Activated B cell treated with CpG ODN at 0.5 μM for 24 hours (primary cell): ENCODE measurements at regions not wholly inside any gene's neighbourhood (a gene's known extent, or its start where the extent isn't known, plus 50 kb on each side); places are given as distances from the start of the nearest gene placed in this dataset.
"Not testable (repeated sequence)": the region's sequence is repeated elsewhere in the genome, so short reads cannot be mapped to it uniquely, and the experiment has no call there.

Source experiments
- ATAC-seq: fragments of 200-7000 bp; cut with Tn5 transposase; one replicate; pipeline ENCODE4 v1.10.0; 2021; ENCODE audit warnings: low read depth, mild to moderate bottlenecking, moderate library complexity
- CTCF ChIA-PET: fragments of 350-600 bp; sonication (Branson Sonifier 250); formaldehyde crosslinking; loops from one replicate; lab custom pipeline; 2021; ENCODE audit warnings: antibody characterized with exemption; lab: Charles Lee
- POLR2A ChIA-PET: fragments of 350-600 bp; sonication (Branson Sonifier 250); formaldehyde crosslinking; loops from one replicate; lab custom pipeline; 2021; ENCODE audit warnings: antibody characterized with exemption; lab: Charles Lee
- DNase-seq: peaks from one replicate; pipeline ENCODE4 v3.0.0; 2022
- H3K27ac Mint-ChIP-seq: one replicate; pipeline ENCODE4 v1.8.0; 2020; ENCODE audit warnings: mixed read lengths
- H3K27me3 Mint-ChIP-seq: one replicate; pipeline ENCODE4 v1.8.0; 2021; ENCODE audit warnings: mixed read lengths
- H3K36me3 Mint-ChIP-seq: one replicate; pipeline ENCODE4 v1.8.0; 2021; ENCODE audit warnings: low read depth, mixed read lengths
- H3K4me1 Mint-ChIP-seq: one replicate; pipeline ENCODE4 v1.8.0; 2021; ENCODE audit warnings: mixed read lengths
- H3K4me3 Mint-ChIP-seq: one replicate; pipeline ENCODE4 v1.8.0; 2020; ENCODE audit warnings: mild to moderate bottlenecking, mixed read lengths
- H3K9me3 Mint-ChIP-seq: one replicate; pipeline ENCODE4 v1.8.0; 2020; ENCODE audit warnings: mixed read lengths
- CTCF ChIP-seq: fragments of 200-600 bp; IDR thresholded peaks from one replicate; pipeline ENCODE4 v1.8.0; 2022; ENCODE audit warnings: antibody characterized with exemption, mild to moderate bottlenecking
- intact Hi-C: fragments of 100-400 bp; cut with micrococcal nuclease; formaldehyde crosslinking; loops from one replicate; pipeline ENCODE4 v1.15.1; 2024

DNA sequence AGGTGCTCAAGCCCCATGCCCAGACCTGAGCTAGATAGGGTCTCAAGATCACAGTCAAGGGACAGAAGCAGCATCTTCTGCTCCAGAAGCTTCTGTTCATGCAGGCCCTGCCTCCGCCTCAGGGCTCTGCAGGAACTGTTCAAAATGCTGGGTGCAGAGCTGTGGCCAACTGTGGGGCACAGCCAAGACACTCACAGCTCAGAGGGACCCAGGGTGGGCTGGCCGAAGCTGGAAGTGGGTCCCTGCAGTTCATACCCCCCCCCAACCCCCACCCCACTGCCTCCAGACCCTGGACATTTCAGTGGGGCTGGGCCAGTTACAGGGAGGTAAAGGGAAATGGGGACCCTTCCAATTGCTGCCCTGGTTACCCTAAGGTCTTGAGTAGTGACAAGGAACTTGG lies 129.0 kb downstream of the CRYBB2 start:
- ChIA-PET POLR2A (no interaction called here), CTCF (no interaction called here)
- intact Hi-C loops = no loop called here
- H3K27ac Mint-ChIP-seq = no peak overlapping the region
- H3K36me3 Mint-ChIP-seq = peaks cover 47% of the 10 kb centered on the region
- H3K27me3 Mint-ChIP-seq = no peaks in the 10 kb centered on the region
- H3K4me1 Mint-ChIP-seq = no peaks in the 10 kb centered on the region
- H3K4me3 Mint-ChIP-seq = no peak overlapping the region
- DNase-seq (no peak), ATAC-seq (no peak)
- TF ChIP-seq CTCF = no peak
- no peaks in the 10 kb centered on the region for H3K9me3 Mint-ChIP-seq

GRCh38 chr22:25348996-25349395 lies 129.6 kb downstream of the CRYBB2 start:
- H3K36me3 Mint-ChIP-seq = peaks cover 50% of the 10 kb centered on the region
- CTCF ChIA-PET, H3K27me3 Mint-ChIP-seq, POLR2A ChIA-PET, H3K27ac Mint-ChIP-seq, H3K9me3 Mint-ChIP-seq, H3K4me1 Mint-ChIP-seq, intact Hi-C loops, ATAC-seq, H3K4me3 Mint-ChIP-seq: not testable (repeated sequence)
- peak; percentile 9 for DNase-seq

GRCh38 chr22:25350551-25350971 lies 131.1 kb downstream of the CRYBB2 start:
- ChIA-PET CTCF (interaction anchor here (2.0 kb wide), 1 partner anchor 12 kb away, joined by 4 read pairs; no protein-coding TSS in a partner anchor), POLR2A (no interaction called here)
- H3K4me1 Mint-ChIP-seq = no peaks in the 10 kb centered on the region
- H3K9me3 Mint-ChIP-seq = no peaks in the 10 kb centered on the region
- DNase-seq (peak; percentile 12), ATAC-seq (no peak)
- H3K4me3 Mint-ChIP-seq = no peak overlapping the region
- no peaks in the 10 kb centered on the region for H3K27me3 Mint-ChIP-seq
- peaks cover 64% of the 10 kb centered on the region for H3K36me3 Mint-ChIP-seq
- H3K27ac Mint-ChIP-seq = no peak overlapping the region
- no peak for TF ChIP-seq CTCF
- intact Hi-C loops = no loop called here

DNA sequence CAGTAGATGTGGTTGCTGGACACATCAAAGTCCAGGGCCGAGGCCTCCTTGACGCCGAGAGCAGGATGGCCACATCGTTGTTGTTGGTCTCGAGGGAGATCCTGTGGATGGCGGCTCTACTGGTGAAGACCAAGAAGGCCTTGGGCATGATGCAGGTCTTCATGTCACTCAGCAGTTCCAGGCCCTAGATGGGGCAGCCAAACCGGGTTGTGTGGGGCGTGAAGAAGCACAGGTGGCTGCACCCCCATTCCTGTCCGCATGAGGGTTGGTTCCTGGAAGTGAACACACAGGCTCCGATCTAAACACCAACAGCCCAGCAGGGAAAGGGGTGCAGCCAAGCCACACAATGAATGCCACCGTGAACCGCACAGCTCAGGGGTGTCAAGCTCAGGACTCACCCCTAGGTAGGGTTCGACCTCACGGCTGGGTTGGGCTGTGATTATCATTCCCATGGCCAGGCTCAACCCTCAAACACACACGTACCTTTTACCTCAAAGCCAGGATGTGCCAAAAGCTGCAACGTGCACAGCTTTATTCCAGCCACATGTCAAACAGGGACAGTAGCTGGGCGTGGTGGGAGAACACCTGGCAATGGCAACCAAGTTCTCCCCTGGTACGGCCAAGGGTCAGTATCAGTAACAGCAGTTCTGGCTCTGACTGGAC lies 132.3 kb downstream of the CRYBB2 start:
- CTCF ChIA-PET = interaction anchor here (2.0 kb wide), 1 partner anchor 11 kb away, joined by 4 read pairs; no protein-coding TSS in a partner anchor
- no peak overlapping the region for H3K27ac Mint-ChIP-seq
- H3K9me3 Mint-ChIP-seq = no peaks in the 10 kb centered on the region
- H3K4me1 Mint-ChIP-seq = no peaks in the 10 kb centered on the region
- ATAC-seq = no peak
- peaks cover 69% of the 10 kb centered on the region for H3K36me3 Mint-ChIP-seq
- DNase-seq = peak; percentile 9
- POLR2A ChIA-PET = interaction anchor here (0.6 kb wide), 1 partner anchor 426 kb away, joined by 6 read pairs; no protein-coding TSS in a partner anchor
- no peaks in the 10 kb centered on the region for H3K27me3 Mint-ChIP-seq
- intact Hi-C loops = no loop called here
- TF ChIP-seq CTCF = no peak
- no peak overlapping the region for H3K4me3 Mint-ChIP-seq

- Mint-ChIP-seq H3K27ac (no peak overlapping the region), H3K36me3 (peaks cover 74% of the 10 kb centered on the region), H3K4me1 (no peaks in the 10 kb centered on the region), H3K27me3 (no peaks in the 10 kb centered on the region), H3K9me3 (no peaks in the 10 kb centered on the region), H3K4me3 (no peak overlapping the region)
- ATAC-seq (no peak), DNase-seq (no peak)
- POLR2A ChIA-PET = no interaction called here
- CTCF ChIA-PET = interaction anchor here (2.0 kb wide), 1 partner anchor 11 kb away, joined by 4 read pairs; no protein-coding TSS in a partner anchor
- intact Hi-C loops = no loop called here
- no peak for TF ChIP-seq CTCF
These were observed 132.8 kb downstream of the CRYBB2 start for GRCh38 chr22:25352294-25352680.
